B cell (primary cell): ENCODE measurements at regions not wholly inside any gene's neighbourhood (a gene's known extent, or its start where the extent isn't known, plus 50 kb on each side); places are given as distances from the start of the nearest gene placed in this dataset.

Experiments used
- ATAC-seq: fragments of 200-7000 bp; cut with Tn5 transposase; one replicate; pipeline ENCODE4 v1.10.0; 2021; ENCODE audit warnings: low read depth, mild to moderate bottlenecking, moderate number of reproducible peaks, moderate library complexity
- CTCF ChIA-PET: fragments of 350-600 bp; sonication (Branson Sonifier 250); formaldehyde crosslinking; loops from one replicate; lab custom pipeline; 2021; ENCODE audit warnings: antibody characterized with exemption, inconsistent platforms; lab: Charles Lee
- POLR2A ChIA-PET: fragments of 350-600 bp; sonication (Branson Sonifier 250); formaldehyde crosslinking; loops from one replicate; lab custom pipeline; 2021; ENCODE audit warnings: antibody characterized with exemption; lab: Charles Lee
- DNase-seq: peaks from one replicate; pipeline ENCODE4 v3.0.0; 2013
- H2AFZ ChIP-seq: 2 replicates; pipeline ENCODE4 v1.6.1; 2012; ENCODE audit warnings: mild to moderate bottlenecking, low read depth, low read length; ENCODE audit not compliant: insufficient read depth, poor library complexity, severe bottlenecking
- H3K27ac ChIP-seq, 2 donors: 1 replicate in 1 of 2; 2 replicates in 1 of 2; pipeline ENCODE4 v1.5.1; 2012 to 2013; ENCODE audit warnings: low read length in 2 of 2, mild to moderate bottlenecking in 2 of 2, moderate library complexity in 1 of 2
- H3K27me3 ChIP-seq, 4 experiments: fragments of 200-600 bp in 1 of 4; sonication (generic) in 1 of 4; replicated peaks in 1 of 4; 1 replicate in 2 of 4; 2 replicates in 2 of 4; pipeline versions ENCODE4 v1.6.1 to v1.7.0; 2013 to 2016; ENCODE audit warnings: low read length in 3 of 4, mild to moderate bottlenecking in 2 of 4, mixed read lengths in 1 of 4, moderate library complexity in 1 of 4; ENCODE audit not compliant: insufficient read depth in 4 of 4, control insufficient read depth in 3 of 4; ENCODE audit errors: control extremely low read depth in 1 of 4
- H3K36me3 ChIP-seq, 2 experiments: replicated peaks in 1 of 2; 1 replicate in 1 of 2; 2 replicates in 1 of 2; pipeline versions ENCODE4 v1.6.1 to v1.7.1; 2013; ENCODE audit warnings: low read length in 1 of 2; ENCODE audit not compliant: insufficient read depth in 2 of 2, control insufficient read depth in 1 of 2; ENCODE audit errors: control extremely low read depth in 1 of 2, extremely low read depth in 1 of 2
- H3K4me1 ChIP-seq, 2 donors: fragments of 200-600 bp in 1 of 2; sonication (generic) in 1 of 2; 1 replicate in 1 of 2; 2 replicates in 1 of 2; pipeline versions ENCODE4 v1.5.1 to v1.6.1; 2013 to 2017; ENCODE audit warnings: low read length in 2 of 2; ENCODE audit not compliant: control insufficient read depth in 2 of 2, insufficient read depth in 2 of 2
- H3K4me2 ChIP-seq: replicated peaks from 2 replicates; pipeline ENCODE3; 2012; ENCODE audit warnings: mild to moderate bottlenecking, low read depth, low read length; ENCODE audit not compliant: poor library complexity, severe bottlenecking
- H3K4me3 ChIP-seq, 5 experiments: fragments of 200-600 bp in 1 of 5; sonication (generic) in 1 of 5; 1 replicate in 3 of 5; 2 replicates in 2 of 5; pipeline versions ENCODE4 v1.5.1 to v1.7.0; 2011 to 2016; ENCODE audit warnings: low read length in 4 of 5, mild to moderate bottlenecking in 4 of 5, low read depth in 2 of 5, control low read depth in 1 of 5, moderate library complexity in 1 of 5; ENCODE audit not compliant: insufficient read depth in 1 of 5; ENCODE audit errors: control extremely low read depth in 1 of 5, extremely low read depth in 1 of 5
- H3K79me2 ChIP-seq: fragments of 200-600 bp; sonication (generic); one replicate; pipeline ENCODE4 v1.6.0; 2016; ENCODE audit warnings: low read length; ENCODE audit not compliant: control insufficient read depth, insufficient read depth
- H3K9ac ChIP-seq: fragments of 200-600 bp; sonication (generic); 2 replicates; pipeline ENCODE4 v1.6.1; 2017; ENCODE audit warnings: mild to moderate bottlenecking, low read length, moderate library complexity
- H3K9me3 ChIP-seq, 3 donors: one replicate each; pipeline versions ENCODE4 v1.6.1 to v1.7.1; 2013; ENCODE audit warnings: low read length in 2 of 3; ENCODE audit not compliant: control insufficient read depth in 2 of 3, insufficient read depth in 1 of 3; ENCODE audit errors: control extremely low read depth in 1 of 3
- H4K20me1 ChIP-seq: 2 replicates; pipeline ENCODE4 v1.6.0; 2012; ENCODE audit warnings: mild to moderate bottlenecking, low read length; ENCODE audit not compliant: insufficient read depth, control insufficient read depth, poor library complexity, severe bottlenecking
- H3K27ac Mint-ChIP-seq: one replicate; pipeline ENCODE4 v1.8.0; 2021; ENCODE audit warnings: mixed read lengths
- H3K27me3 Mint-ChIP-seq: one replicate; pipeline ENCODE4 v1.8.0; 2021; ENCODE audit warnings: mixed read lengths
- H3K4me1 Mint-ChIP-seq: one replicate; pipeline ENCODE4 v1.8.0; 2021; ENCODE audit warnings: mixed read lengths
- H3K4me3 Mint-ChIP-seq: one replicate; pipeline ENCODE4 v1.8.0; 2021; ENCODE audit warnings: mixed read lengths
- H3K9me3 Mint-ChIP-seq: one replicate; pipeline ENCODE4 v1.8.0; 2022; ENCODE audit warnings: mixed read lengths; ENCODE audit not compliant: insufficient read depth
- EZH2 ChIP-seq: IDR thresholded peaks from 2 replicates; pipeline ENCODE4 v1.6.1; 2012; ENCODE audit warnings: borderline replicate concordance, low read depth, mild to moderate bottlenecking, moderate library complexity, low read length; ENCODE audit not compliant: insufficient read depth, poor library complexity, severe bottlenecking
- WGBS: methylation state at CpG from one replicate; pipeline ENCODE4 v1.1.5; 2013; ENCODE audit warnings: missing lambda C conversion rate; ENCODE audit not compliant: insufficient coverage; 5-methylcytosine and 5-hydroxymethylcytosine counted together
- intact Hi-C: fragments of 100-400 bp; cut with micrococcal nuclease; formaldehyde crosslinking; loops from one replicate; pipeline ENCODE4 v1.10.0; 2022
- TF ChIP-seq, protein P1 (sequence below): fragments of 200-600 bp; IDR thresholded peaks from one replicate; pipeline ENCODE4 v1.8.0; 2022; ENCODE audit warnings: antibody characterized with exemption, mild to moderate bottlenecking

DNA sequence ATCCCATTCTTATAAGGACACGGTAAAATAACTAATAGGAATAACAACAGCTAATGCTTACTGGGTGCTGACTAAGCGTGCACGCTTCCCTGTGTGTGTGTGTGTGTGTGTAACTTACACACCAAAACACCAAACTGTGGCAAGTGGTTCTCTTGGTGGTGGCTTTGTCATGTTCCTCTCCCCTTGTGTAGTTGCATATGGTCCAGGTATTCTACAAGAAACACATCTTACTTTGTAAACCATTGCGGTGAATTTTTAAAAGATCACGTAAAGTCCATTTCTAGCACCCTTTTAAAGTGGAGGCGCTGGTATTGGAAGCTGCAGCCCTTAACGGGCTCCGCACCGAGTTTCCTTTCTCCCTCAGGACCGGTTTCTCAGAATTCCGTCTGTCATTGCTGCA lies 221.0 kb upstream of the FOXF1 start:
- intact Hi-C loops = no loop called here
- H2AFZ ChIP-seq = no peak overlapping the region
- ChIA-PET CTCF (no interaction called here), POLR2A (no interaction called here)
- no peaks in the 10 kb centered on the region for H4K20me1 ChIP-seq
- H3K36me3 ChIP-seq = no peaks in the 10 kb centered on the region
- no peak overlapping the region for H3K4me3 Mint-ChIP-seq
- DNase-seq (no peak), ATAC-seq (no peak)
- TF ChIP-seq EZH2 = no peak
- TF ChIP-seq, protein P1, sequence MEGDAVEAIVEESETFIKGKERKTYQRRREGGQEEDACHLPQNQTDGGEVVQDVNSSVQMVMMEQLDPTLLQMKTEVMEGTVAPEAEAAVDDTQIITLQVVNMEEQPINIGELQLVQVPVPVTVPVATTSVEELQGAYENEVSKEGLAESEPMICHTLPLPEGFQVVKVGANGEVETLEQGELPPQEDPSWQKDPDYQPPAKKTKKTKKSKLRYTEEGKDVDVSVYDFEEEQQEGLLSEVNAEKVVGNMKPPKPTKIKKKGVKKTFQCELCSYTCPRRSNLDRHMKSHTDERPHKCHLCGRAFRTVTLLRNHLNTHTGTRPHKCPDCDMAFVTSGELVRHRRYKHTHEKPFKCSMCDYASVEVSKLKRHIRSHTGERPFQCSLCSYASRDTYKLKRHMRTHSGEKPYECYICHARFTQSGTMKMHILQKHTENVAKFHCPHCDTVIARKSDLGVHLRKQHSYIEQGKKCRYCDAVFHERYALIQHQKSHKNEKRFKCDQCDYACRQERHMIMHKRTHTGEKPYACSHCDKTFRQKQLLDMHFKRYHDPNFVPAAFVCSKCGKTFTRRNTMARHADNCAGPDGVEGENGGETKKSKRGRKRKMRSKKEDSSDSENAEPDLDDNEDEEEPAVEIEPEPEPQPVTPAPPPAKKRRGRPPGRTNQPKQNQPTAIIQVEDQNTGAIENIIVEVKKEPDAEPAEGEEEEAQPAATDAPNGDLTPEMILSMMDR = no peak
- H3K4me2 ChIP-seq = no peak overlapping the region
- no peak overlapping the region for H3K27ac Mint-ChIP-seq
- H3K4me1 Mint-ChIP-seq = no peaks in the 10 kb centered on the region
- H3K79me2 ChIP-seq = no peaks in the 10 kb centered on the region
- no peaks in the 10 kb centered on the region for H3K9me3 ChIP-seq
- H3K27me3 ChIP-seq = peaks cover 0 to 67% (median 17%) of the 10 kb centered on the region in 4 experiments
- no peak overlapping the region for H3K27ac ChIP-seq
- H3K27me3 Mint-ChIP-seq = peaks cover 84% of the 10 kb centered on the region
- H3K9me3 Mint-ChIP-seq = no peaks in the 10 kb centered on the region
- no peak overlapping the region for H3K9ac ChIP-seq
- no peaks in the 10 kb centered on the region for H3K4me1 ChIP-seq
- H3K4me3 ChIP-seq = no peak overlapping the region
- WGBS = 60% methylated on average over 3 of the region's 11 CpGs

GRCh38 chr16:86289907-86290306 lies 220.4 kb upstream of the FOXF1 start:
- TF ChIP-seq, protein P1 = no peak
- no peak for TF ChIP-seq EZH2
- Histone ChIP-seq H4K20me1 (no peaks in the 10 kb centered on the region), H3K9me3 (peaks cover 0 to 4% (median 0%) of the 10 kb centered on the region in 3 donors), H3K79me2 (no peaks in the 10 kb centered on the region), H3K36me3 (no peaks in the 10 kb centered on the region), H3K9ac (no peak overlapping the region), H3K4me3 (no peak overlapping the region), H3K4me1 (no peaks in the 10 kb centered on the region), H3K27ac (no peak overlapping the region), H2AFZ (no peak overlapping the region), H3K4me2 (no peak overlapping the region), H3K27me3 (peaks cover 0 to 68% (median 14%) of the 10 kb centered on the region in 4 experiments)
- CTCF ChIA-PET = no interaction called here
- H3K27ac Mint-ChIP-seq = no peak overlapping the region
- POLR2A ChIA-PET = no interaction called here
- H3K9me3 Mint-ChIP-seq = no peaks in the 10 kb centered on the region
- no peaks in the 10 kb centered on the region for H3K4me1 Mint-ChIP-seq
- intact Hi-C loops = no loop called here
- no peak overlapping the region for H3K4me3 Mint-ChIP-seq
- ATAC-seq (no peak), DNase-seq (no peak)
- peaks cover 84% of the 10 kb centered on the region for H3K27me3 Mint-ChIP-seq
- no CpG with 5 or more reads among the region's 2 CpGs for WGBS
